ENCODE measurements at regions not wholly inside any gene's neighbourhood (a gene's known extent, or its start where the extent isn't known, plus 50 kb on each side); places are given as distances from the start of the nearest gene placed in this dataset.

- in situ Hi-C loops (cut with MboI; ENCODE audit: low pct_unique_long_range_greater_than_20kb in 2 of 9, low sequenced_read_pairs in 9 of 9, unreplicated experiment in 9 of 9), result loop anchor here in 5 of 9 experiments (25.0 kb wide), 2 partner anchors 291 to 516 kb away; no protein-coding TSS in a partner anchor
- Histone ChIP-seq H3K4me1 (replicated peaks in 1 of 2) (no peaks in the 10 kb centered on the region), H3K27ac (no peak overlapping the region), H3K4me3 (no peak overlapping the region)
- ATAC-seq (replicated peaks in 6 of 8), result no peak
- 50 to 100% (median 83%) methylated on average over 1 to 4 of the region's 4 CpGs; no CpG with 5 or more reads in 1 of the 10 experiments for WGBS, 10 experiments
Measured at GRCh38 chr18:54696616-54697293, 105.7 kb downstream of the DYNAP start.

- in situ Hi-C loops (cut with MboI; ENCODE audit: low pct_unique_long_range_greater_than_20kb in 2 of 9, low sequenced_read_pairs in 9 of 9, unreplicated experiment in 9 of 9), result no loop called here
- ATAC-seq (replicated peaks in 6 of 8), result no peak
- Histone ChIP-seq H3K4me3 (no peak overlapping the region), H3K27ac (no peak overlapping the region), H3K4me1 (replicated peaks in 1 of 2) (no peaks in the 10 kb centered on the region)
- 0 to 71% (median 14%) methylated on average over 1 of the region's 1 CpG; no CpG with 5 or more reads in 1 of the 10 experiments for WGBS, 10 experiments
Measured at GRCh38 chr18:54700580-54700979, 109.5 kb downstream of the DYNAP start.

GRCh38 chr18:54702686-54703085, 111.6 kb downstream of the DYNAP start:
- H3K4me3 ChIP-seq, result no peak overlapping the region
- no peaks in the 10 kb centered on the region for H3K4me1 ChIP-seq (replicated peaks in 1 of 2)
- 11 to 100% (median 57%) methylated on average over 1 of the region's 1 CpG; no CpG with 5 or more reads in 1 of the 10 experiments for WGBS, 10 experiments
- ATAC-seq (replicated peaks in 6 of 8), result no peak
- no peak overlapping the region for H3K27ac ChIP-seq
- in situ Hi-C loops (cut with MboI; ENCODE audit: low pct_unique_long_range_greater_than_20kb in 2 of 9, low sequenced_read_pairs in 9 of 9, unreplicated experiment in 9 of 9), result no loop called here

- Histone ChIP-seq H3K27ac (no peak overlapping the region), H3K4me3 (no peak overlapping the region), H3K4me1 (replicated peaks in 1 of 2) (no peaks in the 10 kb centered on the region)
- WGBS, 10 experiments, result 0 to 93% (median 77%) methylated on average over 1 to 6 of the region's 8 CpGs; no CpG with 5 or more reads in 1 of the 10 experiments
- ATAC-seq (replicated peaks in 6 of 8), result peak in 3 of 8 experiments; percentile 17 to 77 (median 52)
- in situ Hi-C loops (cut with MboI; ENCODE audit: low pct_unique_long_range_greater_than_20kb in 2 of 9, low sequenced_read_pairs in 9 of 9, unreplicated experiment in 9 of 9), result no loop called here
Measured at GRCh38 chr18:54710074-54710899, 118.0 kb upstream of the RAB27B start.

GRCh38 chr18:54710900-54711281, 117.4 kb upstream of the RAB27B start:
- ATAC-seq (replicated peaks in 6 of 8), result no peak
- no peak overlapping the region for H3K27ac ChIP-seq
- no peaks in the 10 kb centered on the region for H3K4me1 ChIP-seq (replicated peaks in 1 of 2)
- WGBS, 10 experiments, result 60 to 100% (median 95%) methylated on average over 1 to 2 of the region's 2 CpGs; no CpG with 5 or more reads in 2 of the 10 experiments
- H3K4me3 ChIP-seq, result no peak overlapping the region
- in situ Hi-C loops (cut with MboI; ENCODE audit: low pct_unique_long_range_greater_than_20kb in 2 of 9, low sequenced_read_pairs in 9 of 9, unreplicated experiment in 9 of 9), result no loop called here

- H3K4me1 ChIP-seq (replicated peaks in 1 of 2), result no peaks in the 10 kb centered on the region
- no peak overlapping the region for H3K4me3 ChIP-seq
- 0 to 100% (median 50%) methylated on average over 1 to 3 of the region's 3 CpGs; no CpG with 5 or more reads in 3 of the 10 experiments for WGBS, 10 experiments
- H3K27ac ChIP-seq, result no peak overlapping the region
- ATAC-seq (replicated peaks in 6 of 8), result peak; percentile 35 to 91 (median 66)
- in situ Hi-C loops (cut with MboI; ENCODE audit: low pct_unique_long_range_greater_than_20kb in 2 of 9, low sequenced_read_pairs in 9 of 9, unreplicated experiment in 9 of 9), result no loop called here
Measured at GRCh38 chr18:54712306-54712705, 116.0 kb upstream of the RAB27B start.

- no peak overlapping the region for H3K27ac ChIP-seq
- in situ Hi-C loops (cut with MboI; ENCODE audit: low pct_unique_long_range_greater_than_20kb in 2 of 9, low sequenced_read_pairs in 9 of 9, unreplicated experiment in 9 of 9), result no loop called here
- H3K4me3 ChIP-seq, result no peak overlapping the region
- no peaks in the 10 kb centered on the region for H3K4me1 ChIP-seq (replicated peaks in 1 of 2)
- ATAC-seq (replicated peaks in 6 of 8), result no peak
- WGBS, 10 experiments, result 71 to 100% (median 83%) methylated on average over 1 to 5 of the region's 8 CpGs; no CpG with 5 or more reads in 4 of the 10 experiments
Measured at GRCh38 chr18:54712758-54713157, 115.5 kb upstream of the RAB27B start.

GRCh38 chr18:54713386-54713785, 114.9 kb upstream of the RAB27B start:
- H3K4me3 ChIP-seq, result no peak overlapping the region
- 83 to 100% methylated on average over 1 to 2 of the region's 4 CpGs; no CpG with 5 or more reads in 8 of the 10 experiments for WGBS, 10 experiments
- in situ Hi-C loops (cut with MboI; ENCODE audit: low pct_unique_long_range_greater_than_20kb in 2 of 9, low sequenced_read_pairs in 9 of 9, unreplicated experiment in 9 of 9), result no loop called here
- no peak overlapping the region for H3K27ac ChIP-seq
- H3K4me1 ChIP-seq (replicated peaks in 1 of 2), result no peaks in the 10 kb centered on the region
- ATAC-seq (replicated peaks in 6 of 8), result no peak

- Histone ChIP-seq H3K4me1 (replicated peaks in 1 of 2) (peaks cover 0 to 5% of the 10 kb centered on the region in 2 donors), H3K4me3 (no peak overlapping the region), H3K27ac (no peak overlapping the region)
- 33 to 100% (median 67%) methylated on average over 1 of the region's 1 CpG; no CpG with 5 or more reads in 6 of the 10 experiments for WGBS, 10 experiments
- ATAC-seq (replicated peaks in 6 of 8), result no peak
- in situ Hi-C loops (cut with MboI; ENCODE audit: low pct_unique_long_range_greater_than_20kb in 2 of 9, low sequenced_read_pairs in 9 of 9, unreplicated experiment in 9 of 9), result no loop called here
Measured at GRCh38 chr18:54714851-54715250, 113.4 kb upstream of the RAB27B start.

GRCh38 chr18:54716586-54716985, 111.7 kb upstream of the RAB27B start:
- in situ Hi-C loops (cut with MboI; ENCODE audit: low pct_unique_long_range_greater_than_20kb in 2 of 9, low sequenced_read_pairs in 9 of 9, unreplicated experiment in 9 of 9), result no loop called here
- no peak overlapping the region for H3K27ac ChIP-seq
- H3K4me3 ChIP-seq, result no peak overlapping the region
- WGBS, 10 experiments, result 67 to 100% (median 80%) methylated on average over 1 to 2 of the region's 2 CpGs; no CpG with 5 or more reads in 2 of the 10 experiments
- no peak for ATAC-seq (replicated peaks in 6 of 8)
- peaks cover 0 to 5% of the 10 kb centered on the region in 2 donors for H3K4me1 ChIP-seq (replicated peaks in 1 of 2)

GRCh38 chr18:54717673-54718407, 110.4 kb upstream of the RAB27B start:
- Histone ChIP-seq H3K27ac (peak overlapping the region in 1 of 2 donors; percentile 25), H3K4me3 (peak overlapping the region; percentile 19 to 52 (median 35)), H3K4me1 (replicated peaks in 1 of 2) (peaks cover 0 to 5% of the 10 kb centered on the region in 2 donors)
- in situ Hi-C loops (cut with MboI; ENCODE audit: low pct_unique_long_range_greater_than_20kb in 2 of 9, low sequenced_read_pairs in 9 of 9, unreplicated experiment in 9 of 9), result no loop called here
- WGBS, 10 experiments, result 4 to 54% (median 20%) methylated on average over 2 to 14 of the region's 14 CpGs; no CpG with 5 or more reads in 1 of the 10 experiments
- ATAC-seq (replicated peaks in 6 of 8), result peak in 5 of 8 experiments; percentile 98 to 99 (median 99)

- no peak for ATAC-seq (replicated peaks in 6 of 8)
- in situ Hi-C loops (cut with MboI; ENCODE audit: low pct_unique_long_range_greater_than_20kb in 2 of 9, low sequenced_read_pairs in 9 of 9, unreplicated experiment in 9 of 9), result no loop called here
- H3K4me3 ChIP-seq, result peak overlapping the region; percentile 19 to 52 (median 35)
- 29 to 100% (median 67%) methylated on average over 1 of the region's 1 CpG; no CpG with 5 or more reads in 5 of the 10 experiments for WGBS, 10 experiments
- peaks cover 0 to 5% of the 10 kb centered on the region in 2 donors for H3K4me1 ChIP-seq (replicated peaks in 1 of 2)
- H3K27ac ChIP-seq, result no peak overlapping the region
Measured at GRCh38 chr18:54718408-54718773, 109.9 kb upstream of the RAB27B start.

GRCh38 chr18:54720620-54721019, 107.7 kb upstream of the RAB27B start:
- in situ Hi-C loops (cut with MboI; ENCODE audit: low pct_unique_long_range_greater_than_20kb in 2 of 9, low sequenced_read_pairs in 9 of 9, unreplicated experiment in 9 of 9), result no loop called here
- 33 to 100% (median 93%) methylated on average over 1 of the region's 1 CpG for WGBS, 10 experiments
- ATAC-seq (replicated peaks in 6 of 8), result no peak
- H3K4me1 ChIP-seq (replicated peaks in 1 of 2), result peaks cover 0 to 5% of the 10 kb centered on the region in 2 donors
- H3K27ac ChIP-seq, result no peak overlapping the region
- H3K4me3 ChIP-seq, result no peak overlapping the region
